ENCODE measurements at regions not wholly inside any gene's neighbourhood (a gene's known extent, or its start where the extent isn't known, plus 50 kb on each side); places are given as distances from the start of the nearest gene placed in this dataset.
A peak's percentile ranks its signal among the peaks of the same experiment; 100 is the strongest.
"Not testable (repeated sequence)": the region's sequence is repeated elsewhere in the genome, so short reads cannot be mapped to it uniquely, and the experiment has no call there.

- Mint-ChIP-seq H3K4me3 (no peak overlapping the region), H3K27me3 (peaks cover 9% of the 10 kb centered on the region), H3K4me1 (no peaks in the 10 kb centered on the region), H3K36me3 (no peaks in the 10 kb centered on the region), H3K9me3 (peaks cover 0 to 3% (median 0%) of the 10 kb centered on the region in 7 donors), H3K27ac (no peak overlapping the region)
- no peaks in the 10 kb centered on the region for H3K36me3 ChIP-seq (ENCODE audit: control insufficient read depth, insufficient read depth, low read length)
- H3K27ac ChIP-seq (ENCODE audit: insufficient read depth, low read length, poor library complexity, severe bottlenecking), result no peak overlapping the region
- H3K4me3 ChIP-seq (ENCODE audit: low read depth, low read length), result no peak overlapping the region
- H3K4me1 ChIP-seq (ENCODE audit: control insufficient read depth, insufficient read depth, low read length, poor library complexity, severe bottlenecking), result no peaks in the 10 kb centered on the region
- H3K9me3 ChIP-seq (ENCODE audit: control insufficient read depth in 2 of 2, low read length in 2 of 2), result peaks cover 0 to under 1% of the 10 kb centered on the region in 2 experiments
- ATAC-seq (ENCODE audit: low read depth in 2 of 2) (no peak), DNase-seq (no peak)
- H3K27me3 ChIP-seq (ENCODE audit: control insufficient read depth, insufficient read depth, low read length), result no peaks in the 10 kb centered on the region
These were observed 224.9 kb upstream of the DTNBP1 start for GRCh38 chr6:15887491-15888461.

- no peak overlapping the region for H3K4me3 Mint-ChIP-seq
- Histone ChIP-seq H3K27me3 (ENCODE audit: control insufficient read depth, insufficient read depth, low read length) (no peaks in the 10 kb centered on the region), H3K9me3 (ENCODE audit: control insufficient read depth in 2 of 2, low read length in 2 of 2) (no peaks in the 10 kb centered on the region), H3K4me3 (ENCODE audit: low read depth, low read length) (no peak overlapping the region), H3K27ac (ENCODE audit: insufficient read depth, low read length, poor library complexity, severe bottlenecking) (no peak overlapping the region), H3K4me1 (ENCODE audit: control insufficient read depth, insufficient read depth, low read length, poor library complexity, severe bottlenecking) (no peaks in the 10 kb centered on the region), H3K36me3 (ENCODE audit: control insufficient read depth, insufficient read depth, low read length) (no peaks in the 10 kb centered on the region)
- ATAC-seq (ENCODE audit: low read depth in 2 of 2) (no peak), DNase-seq (no peak)
- no peaks in the 10 kb centered on the region for H3K36me3 Mint-ChIP-seq
- peaks cover 0 to 5% (median under 1%) of the 10 kb centered on the region in 4 donors for H3K4me1 Mint-ChIP-seq
- H3K27me3 Mint-ChIP-seq, result peaks cover 7% of the 10 kb centered on the region
- no peaks in the 10 kb centered on the region for H3K9me3 Mint-ChIP-seq
- H3K27ac Mint-ChIP-seq, result peak overlapping the region in 1 of 3 donors; percentile 61
These were observed 222.8 kb upstream of the DTNBP1 start for GRCh38 chr6:15885624-15886023.

- H3K27ac ChIP-seq (ENCODE audit: insufficient read depth, low read length, poor library complexity, severe bottlenecking); H3K9me3 Mint-ChIP-seq; H3K9me3 ChIP-seq (ENCODE audit: control insufficient read depth in 2 of 2, low read length in 2 of 2); H3K27ac Mint-ChIP-seq; H3K36me3 ChIP-seq (ENCODE audit: control insufficient read depth, insufficient read depth, low read length); H3K36me3 Mint-ChIP-seq; H3K4me1 ChIP-seq (ENCODE audit: control insufficient read depth, insufficient read depth, low read length, poor library complexity, severe bottlenecking); ATAC-seq (ENCODE audit: low read depth in 2 of 2); DNase-seq; H3K27me3 ChIP-seq (ENCODE audit: control insufficient read depth, insufficient read depth, low read length); H3K4me3 ChIP-seq (ENCODE audit: low read depth, low read length); H3K4me3 Mint-ChIP-seq; H3K27me3 Mint-ChIP-seq: not testable (repeated sequence)
- H3K4me1 Mint-ChIP-seq, result peaks cover 0 to 25% (median 3%) of the 10 kb centered on the region in 4 donors
These were observed 220.8 kb upstream of the DTNBP1 start for GRCh38 chr6:15883593-15883992.

- Mint-ChIP-seq H3K4me1 (peaks cover 0 to 25% (median 3%) of the 10 kb centered on the region in 4 donors), H3K27me3 (peaks cover 4% of the 10 kb centered on the region), H3K36me3 (no peaks in the 10 kb centered on the region), H3K4me3 (no peak overlapping the region), H3K9me3 (no peaks in the 10 kb centered on the region), H3K27ac (no peak overlapping the region)
- no peak overlapping the region for H3K27ac ChIP-seq (ENCODE audit: insufficient read depth, low read length, poor library complexity, severe bottlenecking)
- ATAC-seq (ENCODE audit: low read depth in 2 of 2) (no peak), DNase-seq (no peak)
- H3K4me3 ChIP-seq (ENCODE audit: low read depth, low read length), result no peak overlapping the region
- H3K27me3 ChIP-seq (ENCODE audit: control insufficient read depth, insufficient read depth, low read length), result peaks cover 1% of the 10 kb centered on the region
- no peaks in the 10 kb centered on the region for H3K4me1 ChIP-seq (ENCODE audit: control insufficient read depth, insufficient read depth, low read length, poor library complexity, severe bottlenecking)
- H3K36me3 ChIP-seq (ENCODE audit: control insufficient read depth, insufficient read depth, low read length), result no peaks in the 10 kb centered on the region
- no peaks in the 10 kb centered on the region for H3K9me3 ChIP-seq (ENCODE audit: control insufficient read depth in 2 of 2, low read length in 2 of 2)
These were observed 220.1 kb upstream of the DTNBP1 start for GRCh38 chr6:15882915-15883314.

GRCh38 chr6:15882345-15882744 is 219.5 kb upstream of the DTNBP1 start:
- Histone ChIP-seq H3K4me1 (ENCODE audit: control insufficient read depth, insufficient read depth, low read length, poor library complexity, severe bottlenecking) (no peaks in the 10 kb centered on the region), H3K9me3 (ENCODE audit: control insufficient read depth in 2 of 2, low read length in 2 of 2) (no peaks in the 10 kb centered on the region), H3K27ac (ENCODE audit: insufficient read depth, low read length, poor library complexity, severe bottlenecking) (no peak overlapping the region), H3K36me3 (ENCODE audit: control insufficient read depth, insufficient read depth, low read length) (no peaks in the 10 kb centered on the region), H3K27me3 (ENCODE audit: control insufficient read depth, insufficient read depth, low read length) (peaks cover 1% of the 10 kb centered on the region), H3K4me3 (ENCODE audit: low read depth, low read length) (no peak overlapping the region)
- Mint-ChIP-seq H3K27me3 (peaks cover 4% of the 10 kb centered on the region), H3K27ac (no peak overlapping the region), H3K4me1 (peaks cover 0 to 25% (median 3%) of the 10 kb centered on the region in 4 donors), H3K4me3 (no peak overlapping the region), H3K9me3 (no peaks in the 10 kb centered on the region), H3K36me3 (no peaks in the 10 kb centered on the region)
- DNase-seq, result no peak
- no peak for ATAC-seq (ENCODE audit: low read depth in 2 of 2)

GRCh38 chr6:15881150-15881549 is 218.3 kb upstream of the DTNBP1 start:
- DNase-seq, result no peak
- ATAC-seq (ENCODE audit: low read depth in 2 of 2), result no peak
- no peaks in the 10 kb centered on the region for H3K4me1 ChIP-seq (ENCODE audit: control insufficient read depth, insufficient read depth, low read length, poor library complexity, severe bottlenecking)
- Mint-ChIP-seq H3K4me1 (peaks cover 0 to 25% (median 3%) of the 10 kb centered on the region in 4 donors), H3K9me3 (no peaks in the 10 kb centered on the region), H3K27me3 (peaks cover 4% of the 10 kb centered on the region), H3K36me3 (no peaks in the 10 kb centered on the region), H3K27ac (peak overlapping the region in 1 of 3 donors; percentile 57), H3K4me3 (no peak overlapping the region)
- no peak overlapping the region for H3K4me3 ChIP-seq (ENCODE audit: low read depth, low read length)
- H3K27ac ChIP-seq (ENCODE audit: insufficient read depth, low read length, poor library complexity, severe bottlenecking), result no peak overlapping the region
- H3K27me3 ChIP-seq (ENCODE audit: control insufficient read depth, insufficient read depth, low read length), result peaks cover 1% of the 10 kb centered on the region
- H3K9me3 ChIP-seq (ENCODE audit: control insufficient read depth in 2 of 2, low read length in 2 of 2), result no peaks in the 10 kb centered on the region
- no peaks in the 10 kb centered on the region for H3K36me3 ChIP-seq (ENCODE audit: control insufficient read depth, insufficient read depth, low read length)

- DNase-seq, result no peak
- H3K4me3 ChIP-seq (ENCODE audit: low read depth, low read length), result no peak overlapping the region
- peaks cover 4% of the 10 kb centered on the region for H3K27me3 Mint-ChIP-seq
- H3K4me1 ChIP-seq (ENCODE audit: control insufficient read depth, insufficient read depth, low read length, poor library complexity, severe bottlenecking), result no peaks in the 10 kb centered on the region
- no peaks in the 10 kb centered on the region for H3K9me3 Mint-ChIP-seq
- no peak for ATAC-seq (ENCODE audit: low read depth in 2 of 2)
- no peak overlapping the region for H3K27ac ChIP-seq (ENCODE audit: insufficient read depth, low read length, poor library complexity, severe bottlenecking)
- no peaks in the 10 kb centered on the region for H3K9me3 ChIP-seq (ENCODE audit: control insufficient read depth in 2 of 2, low read length in 2 of 2)
- peaks cover 1% of the 10 kb centered on the region for H3K27me3 ChIP-seq (ENCODE audit: control insufficient read depth, insufficient read depth, low read length)
- peaks cover 0 to 25% (median 3%) of the 10 kb centered on the region in 4 donors for H3K4me1 Mint-ChIP-seq
- H3K4me3 Mint-ChIP-seq, result peak overlapping the region in 1 of 4 donors; percentile 33
- H3K36me3 Mint-ChIP-seq, result no peaks in the 10 kb centered on the region
- peak overlapping the region in 1 of 3 donors; percentile 45 for H3K27ac Mint-ChIP-seq
- H3K36me3 ChIP-seq (ENCODE audit: control insufficient read depth, insufficient read depth, low read length), result no peaks in the 10 kb centered on the region
These were observed 217.6 kb upstream of the DTNBP1 start for GRCh38 chr6:15880262-15880973.
